ENCODE measurements at regions not wholly inside any gene's neighbourhood (a gene's known extent, or its start where the extent isn't known, plus 50 kb on each side); places are given as distances from the start of the nearest gene placed in this dataset.

DNA sequence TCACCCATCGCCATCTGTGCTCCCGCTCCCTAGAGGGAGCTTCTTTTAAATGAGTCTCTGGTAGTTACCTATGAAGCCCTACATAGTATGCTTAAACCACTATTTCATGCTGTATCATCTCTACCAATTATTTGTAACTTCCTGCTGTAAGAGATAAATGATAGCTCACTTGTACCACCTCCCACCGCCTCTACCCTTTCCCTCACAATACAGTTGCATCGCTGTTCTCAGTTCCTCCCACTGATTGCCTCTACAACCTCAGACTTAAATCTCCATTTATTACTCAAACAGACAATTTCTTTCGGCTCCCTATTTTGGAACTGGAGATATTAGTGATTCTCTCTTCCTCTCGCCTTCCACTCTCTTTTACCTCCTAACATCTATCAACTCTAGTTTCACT, 222.9 kb upstream of the ZC3H12C start:
- Histone ChIP-seq H3K9ac (ENCODE audit: control insufficient read depth, extremely low read depth, insufficient read depth, low read length) (no peak overlapping the region), H3K4me2 (ENCODE audit: control insufficient read depth, extremely low read depth, insufficient read depth, low read depth, low read length) (no peak overlapping the region), H2AFZ (ENCODE audit: control insufficient read depth, low read length) (no peak overlapping the region), H3K27ac (ENCODE audit: control insufficient read depth, insufficient read depth, low read length) (no peak overlapping the region), H3K79me2 (ENCODE audit: control insufficient read depth, insufficient read depth, low read length) (no peaks in the 10 kb centered on the region), H3K4me1 (ENCODE audit: control insufficient read depth, extremely low read depth, insufficient read depth, low read length) (peaks cover 2% of the 10 kb centered on the region), H3K36me3 (ENCODE audit: control insufficient read depth in 2 of 2, extremely low read depth in 1 of 2, insufficient read depth in 2 of 2, low read length in 2 of 2) (no peaks in the 10 kb centered on the region), H3K9me1 (ENCODE audit: control insufficient read depth, extremely low read depth, insufficient read depth, low read length) (no peaks in the 10 kb centered on the region), H3K9me3 (ENCODE audit: control insufficient read depth, low read depth, low read length) (no peaks in the 10 kb centered on the region), H3K27me3 (ENCODE audit: control insufficient read depth, extremely low read depth, insufficient read depth, low read length) (no peaks in the 10 kb centered on the region), H3K4me3 (ENCODE audit: control insufficient read depth in 2 of 3, extremely low read depth in 1 of 3, insufficient read depth in 2 of 3, low read depth in 1 of 3, low read length in 3 of 3) (no peak overlapping the region), H4K20me1 (ENCODE audit: control insufficient read depth, extremely low read depth, insufficient read depth, low read length) (no peaks in the 10 kb centered on the region)
- dilution Hi-C loops (cut with MboI; ENCODE audit: extremely low pct_ligation_motif_present, low sequenced_read_pairs), result no loop called here
- DNase-seq (ENCODE audit: low read depth, low spot score), result no peak
- TF ChIP-seq, protein P1, sequence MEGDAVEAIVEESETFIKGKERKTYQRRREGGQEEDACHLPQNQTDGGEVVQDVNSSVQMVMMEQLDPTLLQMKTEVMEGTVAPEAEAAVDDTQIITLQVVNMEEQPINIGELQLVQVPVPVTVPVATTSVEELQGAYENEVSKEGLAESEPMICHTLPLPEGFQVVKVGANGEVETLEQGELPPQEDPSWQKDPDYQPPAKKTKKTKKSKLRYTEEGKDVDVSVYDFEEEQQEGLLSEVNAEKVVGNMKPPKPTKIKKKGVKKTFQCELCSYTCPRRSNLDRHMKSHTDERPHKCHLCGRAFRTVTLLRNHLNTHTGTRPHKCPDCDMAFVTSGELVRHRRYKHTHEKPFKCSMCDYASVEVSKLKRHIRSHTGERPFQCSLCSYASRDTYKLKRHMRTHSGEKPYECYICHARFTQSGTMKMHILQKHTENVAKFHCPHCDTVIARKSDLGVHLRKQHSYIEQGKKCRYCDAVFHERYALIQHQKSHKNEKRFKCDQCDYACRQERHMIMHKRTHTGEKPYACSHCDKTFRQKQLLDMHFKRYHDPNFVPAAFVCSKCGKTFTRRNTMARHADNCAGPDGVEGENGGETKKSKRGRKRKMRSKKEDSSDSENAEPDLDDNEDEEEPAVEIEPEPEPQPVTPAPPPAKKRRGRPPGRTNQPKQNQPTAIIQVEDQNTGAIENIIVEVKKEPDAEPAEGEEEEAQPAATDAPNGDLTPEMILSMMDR (optimal IDR thresholded peaks at IDR 0.05 in 1 of 3, IDR thresholded peaks at IDR 0.05 in 1 of 3, conservative IDR thresholded peaks at IDR 0.05 in 1 of 3; ENCODE audit: extremely low read depth in 1 of 3, insufficient read depth in 2 of 3, low read length in 3 of 3), result no peak
- TF ChIP-seq EZH2 (IDR thresholded peaks at IDR 0.05; ENCODE audit: low read length), result no peak
- FAIRE-seq, result no peak

DNA sequence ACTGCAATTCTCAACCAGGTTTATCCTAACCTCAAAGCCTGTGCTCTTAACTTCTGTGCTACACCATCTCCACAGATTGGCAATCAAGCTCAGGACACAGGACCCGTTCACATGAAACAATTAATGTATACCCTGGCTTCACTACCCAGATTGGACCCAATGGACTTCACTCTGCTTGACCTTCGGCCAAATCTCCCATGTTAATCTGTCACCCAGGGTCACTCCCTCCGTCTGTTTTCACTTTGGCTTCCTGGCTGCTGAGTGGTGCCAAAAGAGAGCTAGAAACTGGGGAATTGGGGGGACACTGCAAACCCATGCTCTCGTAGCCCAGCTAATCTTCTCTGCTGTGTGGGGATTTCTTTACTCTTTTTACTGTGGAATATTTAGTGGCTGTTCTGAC, 216.1 kb upstream of the ZC3H12C start:
- no peak for DNase-seq (ENCODE audit: low read depth, low spot score)
- TF ChIP-seq, protein P1 (optimal IDR thresholded peaks at IDR 0.05 in 1 of 3, IDR thresholded peaks at IDR 0.05 in 1 of 3, conservative IDR thresholded peaks at IDR 0.05 in 1 of 3; ENCODE audit: extremely low read depth in 1 of 3, insufficient read depth in 2 of 3, low read length in 3 of 3), result no peak
- no peak for TF ChIP-seq EZH2 (IDR thresholded peaks at IDR 0.05; ENCODE audit: low read length)
- no peaks in the 10 kb centered on the region for H3K36me3 ChIP-seq (ENCODE audit: control insufficient read depth in 2 of 2, extremely low read depth in 1 of 2, insufficient read depth in 2 of 2, low read length in 2 of 2)
- dilution Hi-C loops (cut with MboI; ENCODE audit: extremely low pct_ligation_motif_present, low sequenced_read_pairs), result no loop called here
- H3K9me3 ChIP-seq (ENCODE audit: control insufficient read depth, low read depth, low read length), result no peaks in the 10 kb centered on the region
- no peaks in the 10 kb centered on the region for H3K9me1 ChIP-seq (ENCODE audit: control insufficient read depth, extremely low read depth, insufficient read depth, low read length)
- H3K27ac ChIP-seq (ENCODE audit: control insufficient read depth, insufficient read depth, low read length), result no peak overlapping the region
- no peak overlapping the region for H3K9ac ChIP-seq (ENCODE audit: control insufficient read depth, extremely low read depth, insufficient read depth, low read length)
- H3K79me2 ChIP-seq (ENCODE audit: control insufficient read depth, insufficient read depth, low read length), result no peaks in the 10 kb centered on the region
- H3K27me3 ChIP-seq (ENCODE audit: control insufficient read depth, extremely low read depth, insufficient read depth, low read length), result no peaks in the 10 kb centered on the region
- no peak overlapping the region for H3K4me2 ChIP-seq (ENCODE audit: control insufficient read depth, extremely low read depth, insufficient read depth, low read depth, low read length)
- no peak overlapping the region for H2AFZ ChIP-seq (ENCODE audit: control insufficient read depth, low read length)
- no peak for FAIRE-seq
- H3K4me3 ChIP-seq (ENCODE audit: control insufficient read depth in 2 of 3, extremely low read depth in 1 of 3, insufficient read depth in 2 of 3, low read depth in 1 of 3, low read length in 3 of 3), result no peak overlapping the region
- H4K20me1 ChIP-seq (ENCODE audit: control insufficient read depth, extremely low read depth, insufficient read depth, low read length), result no peaks in the 10 kb centered on the region
- no peaks in the 10 kb centered on the region for H3K4me1 ChIP-seq (ENCODE audit: control insufficient read depth, extremely low read depth, insufficient read depth, low read length)
